Suppressor macrophage (primary cell): ENCODE measurements at regions not wholly inside any gene's neighbourhood (a gene's known extent, or its start where the extent isn't known, plus 50 kb on each side); places are given as distances from the start of the nearest gene placed in this dataset.

Experiments used
- DNase-seq, 4 experiments: peaks; one replicate each; pipeline ENCODE4 v3.0.0-alpha.2; 2020 to 2022

DNA sequence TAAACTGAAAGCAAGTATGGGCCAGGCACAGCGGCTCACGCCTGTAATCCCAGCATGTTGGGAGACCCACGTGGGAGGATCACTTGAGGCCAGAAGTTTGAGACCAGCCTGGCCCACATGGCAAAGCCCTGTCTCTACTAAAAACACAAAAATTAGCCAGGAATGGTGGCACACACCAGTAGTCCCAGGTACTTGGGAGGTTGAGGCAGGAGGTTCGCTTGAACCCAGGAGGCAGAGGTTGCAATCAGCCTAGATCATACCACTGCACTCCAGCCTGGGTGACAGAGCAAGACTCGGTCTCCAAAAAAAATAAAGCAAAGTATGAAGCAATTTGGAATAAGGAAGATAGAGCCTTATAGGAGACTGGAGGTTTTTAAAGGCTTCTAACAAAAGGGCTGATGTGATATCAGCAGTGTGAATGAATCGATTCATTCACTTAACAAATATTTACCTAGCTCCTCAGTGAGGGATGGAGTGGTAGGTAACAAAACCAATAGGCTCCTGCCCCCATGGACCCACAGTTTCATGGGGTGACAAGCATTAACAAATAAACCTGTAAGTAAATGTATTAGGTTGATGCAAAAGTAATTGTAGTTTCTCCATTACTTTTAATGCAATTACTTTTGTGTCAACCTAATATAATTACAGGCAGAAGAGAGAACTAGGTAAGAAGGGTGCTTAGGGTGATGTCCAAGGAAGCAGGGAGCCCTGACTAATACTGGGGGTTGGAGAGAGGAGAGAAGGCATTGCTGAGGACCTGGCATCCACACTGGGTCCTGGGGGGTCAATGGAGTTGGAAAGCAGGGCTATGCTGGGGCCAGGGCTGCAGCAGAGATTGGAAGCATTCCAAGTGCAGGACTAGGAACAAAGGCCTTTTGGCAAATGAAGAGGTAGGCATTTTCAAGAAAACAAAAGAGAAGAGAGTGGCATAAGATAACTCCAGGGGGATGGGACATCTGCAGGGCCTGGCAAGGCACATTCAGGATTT lies 195.4 kb upstream of the ARL4C start:
- DNase-seq = no peak

DNA sequence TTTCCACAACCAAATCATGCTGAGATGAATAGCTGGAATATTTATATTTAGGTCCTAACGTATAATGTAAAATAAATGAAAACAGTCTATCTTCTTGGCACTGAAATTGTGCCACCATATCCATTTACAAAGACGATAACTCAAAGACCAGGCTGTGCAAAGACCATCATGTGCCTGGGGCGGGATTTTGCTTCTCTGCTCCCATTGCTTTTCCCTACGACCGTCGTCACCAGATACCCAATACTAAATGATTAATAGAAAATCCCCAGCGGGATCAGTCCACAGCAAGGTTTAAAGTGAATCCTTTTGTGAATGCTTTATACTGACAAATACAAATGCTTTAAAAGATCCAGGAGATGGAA lies 194.3 kb upstream of the ARL4C start:
- DNase-seq = no peak

GRCh38 chr2:234690569-234691213 lies 193.8 kb upstream of the ARL4C start:
- DNase-seq = no peak

GRCh38 chr2:234689911-234690379 lies 193.1 kb upstream of the ARL4C start:
- DNase-seq = no peak

DNA sequence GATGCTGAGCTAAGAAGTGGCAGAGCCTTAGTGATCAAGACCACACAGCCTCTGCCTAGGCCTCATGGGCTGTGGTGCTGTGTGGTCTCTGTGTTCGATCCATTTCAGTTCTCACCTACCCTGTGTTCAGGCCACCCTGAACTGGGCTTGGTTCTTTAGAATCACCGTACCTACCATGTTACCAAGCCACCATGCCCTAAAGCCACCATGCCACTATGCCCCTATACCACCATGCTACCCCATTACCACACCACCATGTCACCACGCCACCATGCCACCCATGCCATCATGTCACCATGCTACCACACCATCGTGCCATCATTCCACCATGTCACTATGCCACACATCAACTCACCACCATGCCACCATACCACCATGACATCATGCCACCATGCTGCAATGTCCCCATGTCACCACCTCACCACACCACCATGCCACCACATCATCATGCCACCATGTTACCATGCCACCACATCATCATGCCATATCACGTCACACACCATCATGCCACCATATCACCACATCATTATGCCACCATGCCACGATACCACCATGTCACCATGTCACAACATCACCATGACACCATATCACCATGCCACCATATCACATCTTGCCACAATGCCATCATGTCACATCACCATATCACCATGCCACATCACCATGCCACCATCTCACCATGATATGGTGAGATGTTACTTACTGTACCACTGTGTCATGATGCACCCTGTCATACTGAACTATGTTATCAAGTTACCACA lies 191.0 kb upstream of the ARL4C start:
- no peak for DNase-seq

GRCh38 chr2:234686088-234686890 lies 189.4 kb upstream of the ARL4C start:
- no peak for DNase-seq

DNA sequence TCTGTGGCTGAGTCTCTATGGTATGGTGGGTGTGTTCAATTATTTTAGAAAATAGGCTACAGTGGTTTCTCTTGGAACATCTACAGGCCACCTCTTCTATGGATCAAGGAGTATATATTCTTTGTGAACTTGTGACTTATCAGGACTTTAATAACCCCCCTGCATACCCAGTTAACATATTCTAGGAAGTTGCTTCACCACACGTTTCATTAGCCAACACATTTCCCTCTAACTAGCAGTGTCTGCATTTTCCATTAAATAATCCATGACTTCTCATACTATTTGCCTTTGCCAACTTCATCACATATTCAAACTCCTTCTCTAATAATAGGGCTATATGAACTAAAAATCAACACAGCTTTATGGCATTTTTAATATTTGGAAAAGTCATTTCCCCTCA lies 187.6 kb upstream of the ARL4C start:
- no peak for DNase-seq

GRCh38 chr2:234683950-234684349 lies 187.1 kb upstream of the ARL4C start:
- no peak for DNase-seq

DNA sequence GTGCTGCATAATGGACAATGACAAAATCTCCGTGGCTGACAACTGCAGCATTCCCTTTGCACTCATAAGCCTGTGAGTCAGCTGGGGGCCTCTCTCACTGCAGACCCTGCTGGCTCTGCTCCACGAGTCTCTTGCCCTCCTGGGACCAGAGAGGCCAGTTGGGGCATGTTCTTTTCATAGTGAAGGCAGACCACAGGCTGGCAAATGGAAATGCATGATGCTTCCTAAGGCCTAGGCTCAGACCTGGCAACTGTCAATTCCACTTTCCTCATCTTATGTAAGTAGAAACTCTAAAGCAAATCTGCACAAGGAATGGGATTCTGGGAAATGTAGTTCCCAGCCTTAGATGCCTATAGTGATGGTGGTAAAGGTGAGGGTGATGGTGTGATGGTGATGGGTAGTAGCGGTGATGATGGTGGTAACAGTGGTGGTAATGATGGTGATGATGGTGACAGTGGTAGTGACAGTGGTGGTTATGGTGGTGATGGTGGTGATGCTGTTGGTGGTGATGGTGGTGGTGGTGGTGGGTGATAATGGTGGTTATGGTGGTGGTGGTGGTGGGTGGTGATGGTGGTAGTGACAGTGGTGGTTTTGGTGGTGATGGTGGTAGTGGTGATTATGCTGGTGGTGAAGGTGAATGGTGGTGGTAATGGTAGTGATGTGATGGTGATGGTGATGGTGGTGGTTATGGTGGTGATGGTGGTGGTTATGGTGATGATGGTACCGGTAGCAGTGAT lies 185.8 kb upstream of the ARL4C start:
- DNase-seq = no peak

DNA sequence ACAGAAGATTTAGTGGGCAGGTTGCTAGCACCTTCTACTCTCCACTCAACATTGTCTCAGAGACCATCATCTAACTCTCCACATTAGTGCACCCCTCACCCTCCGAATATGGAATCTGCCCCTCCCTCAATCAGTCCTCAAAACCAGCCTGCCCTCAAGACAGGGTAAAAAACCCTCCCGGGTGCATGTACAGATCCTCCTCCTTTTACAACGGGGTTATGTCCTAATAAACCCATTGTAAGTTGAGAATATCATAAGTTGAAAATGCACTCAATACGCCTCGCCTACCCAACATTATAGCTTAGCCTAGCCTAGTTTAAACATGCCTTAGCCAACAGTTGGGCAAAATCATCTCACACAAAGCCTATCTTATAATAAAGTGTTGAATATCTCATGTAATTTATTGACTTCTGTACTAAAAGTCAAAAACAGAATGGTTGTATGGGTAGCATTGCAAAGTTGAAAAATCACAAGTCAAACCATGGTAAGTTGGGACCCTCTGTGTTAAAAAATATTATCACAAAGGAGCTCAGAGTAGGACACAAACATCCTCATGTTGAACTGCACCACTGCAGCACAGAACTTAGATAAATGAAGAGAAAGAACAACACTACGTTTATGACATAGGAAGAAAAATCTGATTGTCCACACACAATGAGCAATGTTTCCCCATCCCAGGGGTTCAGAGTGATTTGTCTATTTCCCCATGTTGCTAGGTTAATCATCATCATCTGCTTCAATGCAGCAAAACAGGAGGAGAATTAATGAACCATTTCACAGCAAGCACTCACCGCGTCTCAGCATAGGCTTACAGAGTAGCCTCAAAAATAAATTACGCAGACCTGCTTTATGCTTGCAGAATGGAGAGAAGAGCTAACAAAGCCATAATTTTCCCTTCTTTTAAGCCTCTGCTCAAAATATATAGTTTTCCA lies 184.1 kb upstream of the ARL4C start:
- DNase-seq = no peak

GRCh38 chr2:234679741-234680687 lies 183.1 kb upstream of the ARL4C start:
- no peak for DNase-seq

- no peak for DNase-seq
Observed at GRCh38 chr2:234679301-234679740, 182.4 kb upstream of the ARL4C start.

- no peak for DNase-seq
Observed at GRCh38 chr2:234678711-234679110, 181.8 kb upstream of the ARL4C start.

DNA sequence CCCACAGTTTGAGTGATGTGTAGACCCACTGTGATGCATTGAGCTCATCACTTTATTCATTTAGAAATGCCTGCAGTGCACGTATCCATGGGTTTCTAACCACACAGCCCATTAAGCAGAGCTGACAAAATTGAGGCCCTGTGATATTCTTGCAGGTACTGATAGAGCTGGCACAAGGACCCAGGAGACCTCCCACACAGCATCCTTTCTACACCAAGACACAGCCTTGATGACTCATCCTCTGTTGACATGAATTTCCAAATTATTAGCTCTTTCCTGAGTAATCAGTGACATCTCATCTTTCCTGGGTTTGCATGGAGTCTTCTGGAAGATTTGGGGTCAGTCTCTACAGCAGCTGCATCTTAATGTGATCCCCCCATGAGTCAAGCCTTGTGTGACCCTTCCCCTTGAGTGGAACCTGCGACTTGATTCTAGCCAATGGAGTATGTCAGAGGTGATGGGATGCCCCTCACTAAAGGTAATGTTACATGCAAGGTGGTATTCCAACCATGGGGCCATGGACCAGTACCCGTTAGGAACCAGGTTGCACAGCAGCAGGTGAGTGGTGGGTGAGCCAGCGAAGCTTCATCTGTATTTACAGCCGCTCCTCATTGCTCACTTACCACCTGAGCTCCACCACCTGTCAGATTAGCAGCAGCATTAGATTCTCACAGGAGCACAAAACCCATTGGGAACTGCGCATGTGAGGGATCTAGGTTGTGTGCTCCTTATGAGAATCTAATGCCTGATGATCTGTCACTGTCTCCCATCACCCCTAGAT lies 181.1 kb upstream of the ARL4C start:
- DNase-seq = no peak

- DNase-seq = no peak
Observed at GRCh38 chr2:234676783-234677450, 180.0 kb upstream of the ARL4C start.

DNA sequence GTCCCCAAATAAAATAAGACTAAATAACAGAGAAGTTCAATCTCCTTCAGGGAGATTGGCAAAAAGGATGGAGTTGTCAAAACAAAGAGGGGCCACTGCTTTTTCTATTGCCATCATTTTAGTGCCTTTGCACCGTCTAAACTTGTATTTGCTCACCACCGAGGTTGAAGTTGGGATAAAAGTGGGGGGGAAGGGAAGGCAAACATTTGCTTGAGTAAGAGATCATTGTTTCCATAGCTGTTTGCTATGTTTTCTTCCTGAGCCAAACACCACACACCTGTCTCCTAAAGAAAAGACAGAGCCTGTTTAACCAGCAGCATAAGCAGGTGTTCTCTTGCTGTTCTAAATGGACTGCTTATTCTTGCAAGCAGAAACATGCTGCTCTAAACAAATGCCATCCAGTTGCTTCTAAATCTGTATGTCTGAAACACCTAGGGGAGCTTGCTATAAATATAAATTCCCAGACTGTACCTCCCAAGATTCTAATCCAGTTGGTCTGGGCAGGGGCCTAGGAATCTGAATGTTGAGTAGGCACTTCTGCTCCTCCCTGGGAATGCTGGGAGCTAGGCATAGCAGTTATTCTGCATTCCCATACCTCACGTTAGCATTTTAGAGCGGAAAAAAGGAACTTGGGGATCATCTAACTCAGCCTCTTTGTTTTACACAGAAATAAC lies 179.4 kb upstream of the ARL4C start:
- no peak for DNase-seq

GRCh38 chr2:234674781-234675201 lies 177.9 kb upstream of the ARL4C start:
- DNase-seq = no peak
